ENCODE measurements at regions not wholly inside any gene's neighbourhood (a gene's known extent, or its start where the extent isn't known, plus 50 kb on each side); places are given as distances from the start of the nearest gene placed in this dataset.

DNA sequence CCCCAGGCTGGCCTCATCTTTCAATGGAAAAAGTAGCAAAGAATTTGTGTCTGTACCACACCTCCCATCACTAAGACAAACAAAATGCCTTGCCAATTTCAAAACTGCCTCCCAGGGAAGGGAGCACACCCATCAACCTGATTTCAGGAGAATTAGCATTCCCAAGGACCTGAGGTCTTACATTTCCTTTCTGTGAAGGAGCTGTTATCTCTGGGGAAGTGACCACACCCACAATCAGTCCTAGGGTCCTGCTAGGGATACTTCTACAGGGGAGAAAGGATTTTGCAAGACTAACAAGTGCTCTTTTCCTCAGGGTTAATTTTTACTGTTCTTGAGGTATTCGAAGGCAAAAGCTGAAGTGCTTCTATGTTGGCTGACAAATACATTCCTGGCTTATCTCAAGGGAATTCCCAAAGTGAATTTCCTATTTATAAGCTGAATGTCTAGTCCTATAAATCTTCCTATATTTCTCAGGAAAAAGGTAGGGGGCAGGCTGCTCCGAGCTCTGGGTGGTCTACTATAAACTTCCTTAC, 97.4 kb upstream of the ITGA1 start:
- TF ChIP-seq POLR2A (IDR thresholded peaks at IDR 0.05; ENCODE audit: low read depth, low read length) (no peak), POLR2AphosphoS5 (IDR thresholded peaks at IDR 0.05; ENCODE audit: low read depth, low read length) (no peak), TAF1 (IDR thresholded peaks at IDR 0.05; ENCODE audit: borderline replicate concordance, low read depth, low read length) (no peak)

Measured in GM12892 (cell line).